ENCODE measurements at regions not wholly inside any gene's neighbourhood (a gene's known extent, or its start where the extent isn't known, plus 50 kb on each side); places are given as distances from the start of the nearest gene placed in this dataset.

- TF ChIP-seq POLR2AphosphoS5 (IDR thresholded peaks at IDR 0.05; ENCODE audit: low read depth, low read length), result no peak
- no peak for TF ChIP-seq TCF7L2 (IDR thresholded peaks at IDR 0.05; ENCODE audit: low read depth, low read length)
- TF ChIP-seq REST (IDR thresholded peaks at IDR 0.05; ENCODE audit: insufficient read depth in 1 of 2, low read depth in 2 of 2, low read length in 1 of 2), result no peak
- no peak for TF ChIP-seq SIN3A (IDR thresholded peaks at IDR 0.05; ENCODE audit: borderline replicate concordance, insufficient read depth, low read depth, low read length)
- TF ChIP-seq CTCF (IDR thresholded peaks at IDR 0.05), result no peak
- intact Hi-C loops (cut with micrococcal nuclease; ENCODE audit: unreplicated experiment) (no loop called here), in situ Hi-C loops (cut with HindIII; ENCODE audit: low pct_unique_long_range_greater_than_20kb, low sequenced_read_pairs) (no loop called here)
Measured at GRCh38 chr11:30758012-30758411, 171.9 kb upstream of the MPPED2 start.

GRCh38 chr11:30753994-30754393 is 167.8 kb upstream of the MPPED2 start:
- TF ChIP-seq TCF7L2 (IDR thresholded peaks at IDR 0.05; ENCODE audit: low read depth, low read length) (no peak), REST (IDR thresholded peaks at IDR 0.05; ENCODE audit: insufficient read depth in 1 of 2, low read depth in 2 of 2, low read length in 1 of 2) (no peak), POLR2AphosphoS5 (IDR thresholded peaks at IDR 0.05; ENCODE audit: low read depth, low read length) (no peak), SIN3A (IDR thresholded peaks at IDR 0.05; ENCODE audit: borderline replicate concordance, insufficient read depth, low read depth, low read length) (no peak), CTCF (IDR thresholded peaks at IDR 0.05) (no peak)
- CTCF ChIA-PET, result no interaction called here
- in situ Hi-C loops (cut with HindIII; ENCODE audit: low pct_unique_long_range_greater_than_20kb, low sequenced_read_pairs) (no loop called here), intact Hi-C loops (cut with micrococcal nuclease; ENCODE audit: unreplicated experiment) (no loop called here)
- no peaks in the 10 kb centered on the region for H3K36me3 ChIP-seq (ENCODE audit: control insufficient read depth, insufficient read depth, low read length)
- POLR2A ChIA-PET, result no interaction called here
- DNase-seq (ENCODE audit: low read depth, low spot score), result no peak
- H3K9me3 ChIP-seq (ENCODE audit: control insufficient read depth, insufficient read depth, low read depth, low read length), result no peaks in the 10 kb centered on the region
- no peak for ATAC-seq
- no peaks in the 10 kb centered on the region for H3K4me1 ChIP-seq (ENCODE audit: control insufficient read depth, insufficient read depth, low read length)
- H3K4me3 ChIP-seq (ENCODE audit: low read depth in 2 of 2, low read length in 2 of 2), result no peak overlapping the region
- no peak overlapping the region for H3K27ac ChIP-seq (ENCODE audit: low read length)
- BruUV-seq (replicated peaks), result no TSS peak
- no peaks in the 10 kb centered on the region for H3K27me3 ChIP-seq (ENCODE audit: control insufficient read depth, insufficient read depth, low read length)

More at GRCh38 chr11:30758012-30758411, 171.9 kb upstream of the MPPED2 start:
- no peaks in the 10 kb centered on the region for H3K36me3 ChIP-seq (ENCODE audit: control insufficient read depth, insufficient read depth, low read length)
- H3K9me3 ChIP-seq (ENCODE audit: control insufficient read depth, insufficient read depth, low read depth, low read length), result no peaks in the 10 kb centered on the region; the same call in 1 of the 2 replicates
- no peak for ATAC-seq
- BruUV-seq (replicated peaks), result no TSS peak
- no peak for DNase-seq (ENCODE audit: low read depth, low spot score)
- ChIA-PET POLR2A (no interaction called here), CTCF (no interaction called here)
- no peaks in the 10 kb centered on the region for H3K4me1 ChIP-seq (ENCODE audit: control insufficient read depth, insufficient read depth, low read length)
- H3K27me3 ChIP-seq (ENCODE audit: control insufficient read depth, insufficient read depth, low read length), result no peaks in the 10 kb centered on the region
- H3K27ac ChIP-seq (ENCODE audit: low read length), result no peak overlapping the region
- no peak overlapping the region for H3K4me3 ChIP-seq (ENCODE audit: low read depth in 2 of 2, low read length in 2 of 2)

All from Panc1 (cell line).